GM23338 (cell line): ENCODE measurements at regions not wholly inside any gene's neighbourhood (a gene's known extent, or its start where the extent isn't known, plus 50 kb on each side); places are given as distances from the start of the nearest gene placed in this dataset.

Source experiments
- ATAC-seq: fragments of 200-7000 bp; cut with Tn5 transposase; 3 replicates; pipeline ENCODE4 v1.9.1; 2020
- DNase-seq: peaks from one replicate; pipeline ENCODE4 v3.0.0-alpha.2; 2015; ENCODE audit warnings: low spot score
- H2AFZ ChIP-seq: fragments of 200-600 bp; sonication (generic); 2 replicates; pipeline ENCODE4 v1.8.0; 2016; ENCODE audit warnings: antibody characterized with exemption, mild to moderate bottlenecking, moderate library complexity
- H3F3A ChIP-seq: fragments of 200-600 bp; sonication (generic); replicated peaks from 2 replicates; pipeline ENCODE4 v1.8.0; 2017; ENCODE audit warnings: antibody characterized with exemption, mixed run types, low read depth
- H3K27ac ChIP-seq: fragments of 200-600 bp; sonication (generic); 2 replicates; pipeline ENCODE4 v1.6.1; 2016; ENCODE audit warnings: low read depth
- H3K27me3 ChIP-seq: fragments of 200-600 bp; sonication (generic); 2 replicates; pipeline ENCODE4 v1.8.0; 2016; ENCODE audit warnings: mild to moderate bottlenecking, mixed run types, moderate library complexity; ENCODE audit not compliant: insufficient read depth
- H3K36me3 ChIP-seq: fragments of 200-600 bp; sonication (generic); 2 replicates; pipeline ENCODE4 v1.8.0; 2016; ENCODE audit warnings: mild to moderate bottlenecking; ENCODE audit not compliant: insufficient read depth
- H3K4me1 ChIP-seq: fragments of 200-600 bp; sonication (generic); 2 replicates; pipeline ENCODE4 v1.8.0; 2016; ENCODE audit warnings: mild to moderate bottlenecking, moderate library complexity; ENCODE audit not compliant: insufficient read depth
- H3K4me2 ChIP-seq: fragments of 200-600 bp; sonication (generic); 2 replicates; pipeline ENCODE4 v1.7.1; 2017; ENCODE audit warnings: mixed run types
- H3K4me3 ChIP-seq: fragments of 200-600 bp; sonication (generic); 2 replicates; pipeline ENCODE4 v1.6.1; 2016; ENCODE audit warnings: mixed run types
- H3K79me2 ChIP-seq: fragments of 200-600 bp; sonication (generic); replicated peaks from 2 replicates; pipeline ENCODE4 v1.8.0; 2017; ENCODE audit warnings: mild to moderate bottlenecking; ENCODE audit not compliant: insufficient read depth
- H3K9me2 ChIP-seq: fragments of 200-600 bp; sonication (generic); 2 replicates; pipeline ENCODE4 v1.8.0; 2017; ENCODE audit not compliant: insufficient read depth
- H4K20me1 ChIP-seq: fragments of 200-600 bp; sonication (generic); replicated peaks from 2 replicates; pipeline ENCODE4 v1.8.0; 2017; ENCODE audit warnings: mild to moderate bottlenecking; ENCODE audit not compliant: insufficient read depth
- H3K27ac Mint-ChIP-seq: 2 replicates; pipeline ENCODE4 v1.8.0; 2020; ENCODE audit warnings: inconsistent platforms, mild to moderate bottlenecking, moderate library complexity, mixed read lengths
- H3K27me3 Mint-ChIP-seq: 3 replicates; pipeline ENCODE4 v1.8.0; 2022; ENCODE audit warnings: low read depth, mild to moderate bottlenecking, moderate library complexity, mixed read lengths, inconsistent platforms; ENCODE audit not compliant: insufficient read depth, poor library complexity
- H3K36me3 Mint-ChIP-seq: 3 replicates; pipeline ENCODE4 v1.8.0; 2021; ENCODE audit warnings: low read depth, mild to moderate bottlenecking, inconsistent platforms, moderate library complexity, mixed read lengths
- H3K4me1 Mint-ChIP-seq: 3 replicates; pipeline ENCODE4 v1.8.0; 2020; ENCODE audit warnings: mild to moderate bottlenecking, inconsistent platforms, mixed read lengths
- H3K4me3 Mint-ChIP-seq: 3 replicates; pipeline ENCODE4 v1.8.0; 2021; ENCODE audit warnings: moderate library complexity, mild to moderate bottlenecking, inconsistent platforms, mixed read lengths
- H3K9me3 Mint-ChIP-seq: 3 replicates; pipeline ENCODE4 v1.8.0; 2020; ENCODE audit warnings: moderate library complexity, mild to moderate bottlenecking, inconsistent platforms, mixed read lengths
- CREB1 ChIP-seq: fragments of 250-450 bp; sonication (Bioruptor Pico); IDR thresholded peaks from 2 replicates; pipeline ENCODE4 v1.5.0; 2020; ENCODE audit warnings: low read depth, mild to moderate bottlenecking, moderate library complexity
- CTCF ChIP-seq, 2 experiments: fragments of 200-600 bp in 1 of 2; sonication (generic) in 1 of 2; conservative IDR thresholded peaks; 2 replicates each; pipeline versions ENCODE4 v1.5.1 to v1.6.1; 2016 to 2017; ENCODE audit warnings: antibody characterized with exemption in 2 of 2, low read depth in 2 of 2, mild to moderate bottlenecking in 2 of 2, moderate library complexity in 1 of 2
- ETS1 ChIP-seq: IDR thresholded peaks from 2 replicates; pipeline ENCODE4 v1.6.1; 2016; ENCODE audit warnings: antibody characterized with exemption
- EZH2 ChIP-seq: fragments of 200-600 bp; sonication (generic); IDR thresholded peaks from one replicate; pipeline ENCODE4 v1.8.0; 2017; ENCODE audit warnings: antibody characterized with exemption, mild to moderate bottlenecking, low read depth; ENCODE audit not compliant: unreplicated experiment
- EZH2phosphoT487 ChIP-seq: fragments of 200-600 bp; sonication (generic); IDR thresholded peaks from one replicate; pipeline ENCODE4 v1.8.1; 2018; ENCODE audit warnings: antibody characterized with exemption; ENCODE audit not compliant: unreplicated experiment
- JUNB ChIP-seq: IDR thresholded peaks from one replicate; pipeline ENCODE4 v1.6.1; 2016; ENCODE audit warnings: antibody characterized with exemption; ENCODE audit not compliant: unreplicated experiment
- NANOG ChIP-seq: IDR thresholded peaks from 2 replicates; pipeline ENCODE4 v1.6.1; 2016; ENCODE audit warnings: antibody characterized with exemption, borderline replicate concordance
- POLR2AphosphoS5 ChIP-seq: IDR thresholded peaks from 2 replicates; pipeline ENCODE4 v1.6.1; 2016; ENCODE audit warnings: antibody characterized with exemption, low read depth
- REST ChIP-seq: IDR thresholded peaks from one replicate; pipeline ENCODE4 v1.6.1; 2018; ENCODE audit warnings: antibody characterized with exemption; ENCODE audit not compliant: unreplicated experiment
- STAT1 ChIP-seq: IDR thresholded peaks from one replicate; pipeline ENCODE4 v1.6.1; 2016; ENCODE audit warnings: antibody characterized with exemption; ENCODE audit not compliant: unreplicated experiment
- ZNF114 ChIP-seq: fragments of 250-450 bp; sonication (Bioruptor Pico); IDR thresholded peaks from 2 replicates; pipeline ENCODE4 v1.5.0; 2020; ENCODE audit warnings: mild to moderate bottlenecking, moderate library complexity
- ZNF331 ChIP-seq: fragments of 250-450 bp; sonication (Bioruptor Pico); IDR thresholded peaks from 2 replicates; pipeline ENCODE4 v1.5.0; 2020; ENCODE audit warnings: low read depth, mild to moderate bottlenecking, moderate library complexity
- ZNF462 ChIP-seq: fragments of 250-450 bp; sonication (Bioruptor Pico); IDR thresholded peaks from 2 replicates; pipeline ENCODE4 v1.5.0; 2020; ENCODE audit warnings: mild to moderate bottlenecking, moderate library complexity

GRCh38 chr4:180668732-180669131 is 1574.5 kb upstream of the TENM3 start:
- DNase-seq (no peak), ATAC-seq (no peak)
- H4K20me1 ChIP-seq, result no peaks in the 10 kb centered on the region
- no peak overlapping the region for H3K27ac ChIP-seq
- H2AFZ ChIP-seq, result no peak overlapping the region; the same call in 1 of the 2 replicates
- Mint-ChIP-seq H3K27ac (no peak overlapping the region), H3K27me3 (no peaks in the 10 kb centered on the region), H3K4me3 (no peak overlapping the region), H3K4me1 (peaks cover 7% of the 10 kb centered on the region; the same call in 2 of the 3 replicates), H3K36me3 (no peaks in the 10 kb centered on the region), H3K9me3 (no peaks in the 10 kb centered on the region)
- peaks cover 5% of the 10 kb centered on the region for H3K4me1 ChIP-seq
- no peaks in the 10 kb centered on the region for H3K79me2 ChIP-seq
- no peak overlapping the region for H3K4me2 ChIP-seq
- no peaks in the 10 kb centered on the region for H3K27me3 ChIP-seq
- H3K4me3 ChIP-seq, result no peak overlapping the region
- no peaks in the 10 kb centered on the region for H3F3A ChIP-seq
- H3K9me2 ChIP-seq, result no peaks in the 10 kb centered on the region
- no peaks in the 10 kb centered on the region for H3K36me3 ChIP-seq
- TF ChIP-seq NANOG (no peak), POLR2AphosphoS5 (no peak), EZH2phosphoT487 (no peak), CREB1 (CRISPR knock-in tag) (no peak), ZNF331 (CRISPR knock-in tag) (no peak), STAT1 (no peak), JUNB (no peak), ZNF114 (no peak), REST (no peak), ZNF462 (no peak), CTCF (conservative IDR thresholded peaks at IDR 0.05; ENCODE audit: low read depth in 2 of 2) (no peak), EZH2 (no peak), ETS1 (no peak)
